Medulla oblongata (tissue), 1 donor: ENCODE measurements at regions not wholly inside any gene's neighbourhood (a gene's known extent, or its start where the extent isn't known, plus 50 kb on each side); places are given as distances from the start of the nearest gene placed in this dataset.
"Not testable (repeated sequence)": the region's sequence is repeated elsewhere in the genome, so short reads cannot be mapped to it uniquely, and the experiment has no call there.

ENCODE experiments used
- DNase-seq: peaks from one replicate; pipeline ENCODE4 v3.0.0-alpha.2; 2015; ENCODE audit errors: extremely low spot score

- DNase-seq: no peak
Observed at GRCh38 chr3:6418485-6418884, 442.4 kb upstream of the GRM7 start.

DNA sequence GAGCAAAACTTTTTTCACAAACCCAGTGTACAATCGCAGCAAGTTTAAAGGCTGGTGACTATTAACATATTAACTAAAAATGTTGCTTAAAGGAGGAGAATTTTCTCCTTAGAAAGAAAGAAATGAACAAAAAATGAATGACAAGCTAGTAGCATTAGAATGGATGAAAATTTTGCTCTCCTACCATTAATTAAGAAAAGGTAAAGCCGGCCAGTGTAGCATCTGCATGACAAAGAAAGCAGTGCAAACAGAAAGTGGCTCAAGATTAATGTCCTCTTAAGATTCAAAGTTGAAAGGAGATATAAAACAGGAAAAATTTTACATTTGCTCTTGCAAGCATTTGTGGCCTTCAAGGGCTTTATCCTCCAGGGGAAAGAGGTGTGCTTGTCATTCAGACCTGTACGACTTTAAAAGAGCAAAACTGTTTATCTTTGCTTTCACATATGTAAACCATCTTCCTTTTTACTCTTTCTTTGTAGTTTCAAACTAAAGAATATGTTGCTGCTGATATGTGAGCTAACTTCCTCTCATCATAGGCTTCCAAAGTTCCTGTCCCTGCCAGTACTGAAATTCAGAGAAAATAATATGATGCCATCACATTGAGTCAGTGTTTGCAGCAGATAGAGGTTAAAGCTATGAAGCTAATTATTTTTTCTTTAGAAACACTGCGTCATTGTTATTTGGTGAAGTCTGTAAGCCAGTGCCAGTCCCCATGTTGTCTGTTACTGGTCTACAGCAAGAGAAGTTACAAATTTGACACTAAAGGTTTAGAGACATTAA is 439.1 kb upstream of the GRM7 start:
- no peak for DNase-seq

DNA sequence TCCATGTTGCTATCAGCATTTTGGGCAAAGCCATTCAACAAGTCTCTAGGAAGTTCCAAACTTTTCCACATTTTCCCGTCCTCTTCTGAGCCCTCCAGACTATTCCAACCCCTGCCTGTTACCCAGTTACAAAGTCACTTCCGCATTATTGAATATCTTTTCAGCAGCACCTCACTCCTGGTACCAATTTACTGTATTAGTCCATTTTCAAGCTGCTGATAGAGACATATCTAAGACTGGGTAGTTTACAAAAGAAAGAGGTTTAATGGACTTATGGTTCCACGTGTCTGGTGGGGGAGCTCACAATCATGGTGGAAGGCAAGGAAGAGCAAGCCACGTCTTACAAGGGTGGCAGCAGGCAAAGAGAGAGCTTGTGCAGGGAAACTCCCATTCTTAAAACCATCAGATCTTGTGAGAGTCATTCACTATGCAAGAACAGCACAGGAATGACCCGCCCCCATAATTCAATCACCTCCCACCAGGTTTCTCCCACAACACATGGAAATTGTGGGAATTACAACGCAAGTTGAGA is 435.6 kb upstream of the GRM7 start:
- DNase-seq: no peak

GRCh38 chr3:6428276-6428675 is 432.6 kb upstream of the GRM7 start:
- DNase-seq: not testable (repeated sequence)

DNA sequence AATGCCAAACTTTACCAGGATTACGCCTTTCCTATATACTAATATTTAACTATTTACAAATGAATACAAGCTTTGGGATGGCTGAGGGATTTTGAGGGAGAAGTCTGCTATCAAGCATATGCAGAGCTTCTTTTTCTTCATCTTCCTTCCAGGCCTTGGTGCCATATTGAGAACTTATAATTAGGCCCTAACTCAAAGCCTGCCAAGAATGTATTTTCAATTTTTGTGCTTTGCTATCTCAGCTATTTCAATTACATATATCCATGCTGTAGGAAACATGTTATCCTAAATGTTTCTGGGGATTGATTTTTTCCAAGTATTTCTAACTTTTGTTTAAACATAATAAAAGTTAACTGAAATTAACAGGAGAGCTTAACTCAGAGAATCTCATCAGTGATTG is 425.0 kb upstream of the GRM7 start:
- DNase-seq: no peak

DNA sequence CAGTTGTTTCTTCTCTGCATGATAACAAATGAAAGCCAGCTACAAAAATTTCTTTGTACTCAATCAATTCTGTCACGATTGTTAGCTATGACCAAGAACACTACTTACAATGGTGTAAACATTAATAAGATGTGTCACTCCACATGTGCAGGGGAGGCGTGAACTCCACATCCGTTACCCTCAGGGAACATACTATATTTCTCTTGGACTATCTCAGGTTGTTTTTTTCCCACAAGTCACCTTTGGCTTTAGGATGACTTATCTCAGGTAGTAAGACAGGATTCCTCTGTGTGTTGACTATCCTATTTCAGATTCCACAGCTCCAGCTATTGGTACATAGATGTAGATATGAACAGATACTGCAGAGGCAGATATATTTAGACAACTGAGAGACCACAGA is 423.3 kb upstream of the GRM7 start:
- DNase-seq: no peak

DNA sequence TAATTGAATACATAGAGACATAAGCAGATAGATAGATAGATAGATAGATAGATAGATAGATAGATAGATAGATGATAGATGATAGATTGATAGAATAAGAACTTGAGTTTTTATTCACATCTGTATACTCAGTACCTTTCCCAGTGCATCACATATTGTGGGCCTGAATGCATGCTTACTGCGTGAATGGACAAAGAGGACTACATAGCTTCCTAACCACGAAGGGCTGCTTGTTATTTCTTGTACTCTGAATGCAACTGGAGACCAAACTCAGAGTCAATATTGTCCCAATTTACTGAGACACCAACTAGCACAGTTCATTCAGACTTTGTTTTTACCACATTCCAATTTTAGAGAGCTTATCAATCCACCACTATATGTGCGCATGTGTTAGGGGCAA is 422.9 kb upstream of the GRM7 start:
- no peak for DNase-seq

GRCh38 chr3:6439226-6439625 is 421.7 kb upstream of the GRM7 start:
- DNase-seq: no peak

DNA sequence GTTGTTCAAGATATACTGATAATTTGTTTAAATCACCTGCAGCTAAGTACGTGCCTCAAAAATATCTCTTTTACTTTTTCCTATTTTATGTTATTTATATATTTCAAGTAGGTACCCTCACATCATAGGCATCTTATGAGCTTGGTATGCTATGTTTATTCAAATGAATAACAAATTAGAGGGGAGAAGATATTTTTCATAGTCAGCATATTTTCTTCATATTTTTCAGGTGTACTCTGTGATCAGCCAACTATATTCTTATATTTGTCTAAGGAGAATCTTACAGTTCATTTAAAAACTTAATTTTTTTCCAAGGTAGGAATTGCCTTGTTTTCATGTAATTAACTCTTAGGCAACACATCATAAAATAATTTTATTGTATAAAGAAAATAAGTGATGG is 421.1 kb upstream of the GRM7 start:
- no peak for DNase-seq

GRCh38 chr3:6444888-6445658 is 415.8 kb upstream of the GRM7 start:
- DNase-seq: no peak

DNA sequence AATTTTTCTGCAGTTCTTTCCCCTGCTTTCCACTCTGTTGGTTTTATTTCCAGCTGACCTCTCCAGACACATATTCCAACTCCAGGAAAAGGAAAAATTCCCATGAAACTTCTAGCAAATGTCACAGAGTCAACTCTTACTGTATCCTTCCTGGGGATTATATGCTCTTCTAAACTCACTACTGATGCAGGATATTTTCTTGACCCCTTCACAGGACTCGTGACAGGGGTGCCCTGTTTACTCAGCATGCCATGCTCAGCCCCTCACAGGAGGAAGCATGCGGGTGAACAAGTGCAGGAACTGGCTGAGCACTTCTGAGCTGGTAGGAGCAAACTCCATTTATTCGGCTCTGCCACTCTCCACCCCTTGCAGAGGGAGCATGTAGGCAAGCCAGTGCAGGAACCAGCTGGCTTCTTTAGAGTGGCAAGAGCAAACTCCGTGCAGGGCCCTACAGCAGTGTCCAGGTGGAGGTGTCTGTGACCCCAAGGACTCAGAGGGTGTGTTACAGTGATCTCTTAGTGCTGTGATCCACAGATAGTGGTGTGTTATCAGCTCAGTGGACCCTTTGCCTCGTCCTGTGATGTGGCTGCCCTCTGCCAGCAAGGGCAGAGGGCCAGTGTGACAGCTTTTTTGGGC is 413.6 kb upstream of the GRM7 start:
- no peak for DNase-seq

GRCh38 chr3:6448011-6448410 is 412.9 kb upstream of the GRM7 start:
- DNase-seq: no peak

GRCh38 chr3:6449099-6449498 is 411.8 kb upstream of the GRM7 start:
- DNase-seq: no peak

DNA sequence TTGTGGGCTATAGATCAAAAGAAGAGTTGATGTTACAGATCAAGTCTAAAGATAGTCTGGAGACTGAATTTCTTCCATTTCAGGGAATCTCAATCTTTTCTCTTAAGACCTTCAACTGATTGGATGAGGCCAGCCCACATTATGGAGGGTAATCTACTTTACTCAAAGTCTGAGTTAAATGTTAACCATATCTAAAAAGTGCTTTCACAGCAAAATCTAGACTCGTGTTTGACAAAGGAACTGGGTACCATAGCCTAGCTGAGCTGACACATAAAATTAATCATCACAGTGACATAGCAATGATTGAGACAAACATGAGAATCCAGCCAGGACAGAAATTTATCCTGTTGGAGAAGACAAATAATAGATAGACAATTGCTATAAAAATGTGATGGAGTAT is 407.9 kb upstream of the GRM7 start:
- DNase-seq: no peak

- no peak for DNase-seq
Observed at GRCh38 chr3:6455031-6455430, 405.9 kb upstream of the GRM7 start.

GRCh38 chr3:6467186-6467585 is 393.7 kb upstream of the GRM7 start:
- no peak for DNase-seq

DNA sequence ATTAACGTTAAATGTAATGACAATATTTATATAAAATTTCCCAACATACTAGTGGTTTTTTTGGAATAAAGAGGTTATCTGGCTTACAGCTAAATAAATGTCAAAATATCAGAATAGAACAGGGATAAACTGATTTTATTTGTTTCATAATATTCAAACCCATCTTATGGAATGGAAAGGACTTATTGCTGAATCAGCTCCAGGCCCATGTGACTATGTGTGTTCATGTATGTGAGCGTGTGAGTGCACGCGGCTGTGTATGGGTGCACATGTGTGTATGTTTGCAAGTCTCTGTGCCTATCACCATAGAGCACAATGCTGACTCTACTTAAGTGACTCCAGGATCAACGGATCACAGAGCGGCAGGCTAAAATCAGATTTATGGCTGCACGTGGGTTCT is 392.3 kb upstream of the GRM7 start:
- DNase-seq: no peak

DNA sequence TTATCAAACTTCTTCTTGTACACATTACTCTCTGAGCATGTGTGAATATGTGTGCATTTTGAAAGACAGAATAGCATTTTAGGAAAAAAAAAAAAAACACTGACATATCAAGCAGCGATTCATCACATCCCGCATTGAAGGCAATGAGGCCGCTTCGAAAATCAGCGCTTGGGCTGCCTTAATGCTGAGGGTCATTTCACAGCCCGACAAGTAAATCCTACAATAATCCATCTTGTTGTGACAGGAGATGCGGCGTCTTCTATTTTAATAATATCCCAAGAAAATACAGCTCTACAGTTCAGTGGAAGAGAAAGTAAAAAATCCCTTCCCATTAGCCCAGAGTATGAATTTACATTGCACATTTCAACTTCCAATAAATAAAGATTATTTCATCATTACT is 389.2 kb upstream of the GRM7 start:
- DNase-seq: no peak

GRCh38 chr3:6490487-6491327 is 370.2 kb upstream of the GRM7 start:
- DNase-seq: not testable (repeated sequence)

- peak; percentile 5 for DNase-seq
Observed at GRCh38 chr3:6491768-6492167, 369.1 kb upstream of the GRM7 start.

DNA sequence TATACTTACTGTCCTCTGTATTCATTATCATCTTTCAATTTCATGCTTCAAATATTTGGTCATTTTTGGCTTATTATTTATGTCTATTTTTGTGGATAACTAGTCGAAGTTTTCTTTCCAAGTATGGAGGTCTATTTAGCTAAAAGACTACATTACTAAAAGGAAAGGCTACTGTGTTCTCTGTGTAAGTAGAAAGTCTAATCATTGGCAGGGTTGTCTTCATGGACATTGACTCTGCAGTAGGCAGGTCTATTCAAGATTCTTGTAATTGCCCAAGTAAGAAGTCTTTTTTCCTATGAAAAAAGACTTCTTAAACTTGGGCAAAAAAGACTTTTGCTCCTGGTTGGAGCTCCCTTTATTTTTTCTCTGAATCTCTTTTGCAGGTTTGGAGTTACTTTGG is 368.6 kb upstream of the GRM7 start:
- DNase-seq: no peak

DNA sequence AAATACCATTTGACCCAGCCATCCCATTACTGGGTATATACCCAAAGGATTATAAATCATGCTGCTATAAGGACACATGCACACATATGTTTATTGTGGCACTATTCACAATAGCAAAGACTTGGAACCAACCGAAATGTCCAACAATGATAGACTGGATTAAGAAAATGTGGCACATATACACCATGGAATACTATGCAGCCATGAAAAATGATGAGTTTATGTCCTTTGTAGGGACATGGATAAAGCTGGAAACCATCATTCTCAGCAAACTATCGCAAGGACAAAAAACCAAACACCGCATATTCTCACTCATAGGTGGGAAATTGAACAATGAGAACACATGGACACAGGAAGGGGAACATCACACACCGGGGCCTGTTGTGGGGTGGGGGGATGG is 362.0 kb upstream of the GRM7 start:
- not testable (repeated sequence) for DNase-seq
